HG03108 (cell line): ENCODE measurements at regions not wholly inside any gene's neighbourhood (a gene's known extent, or its start where the extent isn't known, plus 50 kb on each side); places are given as distances from the start of the nearest gene placed in this dataset.
"Not testable (repeated sequence)": the region's sequence is repeated elsewhere in the genome, so short reads cannot be mapped to it uniquely, and the experiment has no call there.

Experiments
- ATAC-seq: cut with Tn5 transposase; IDR thresholded peaks from one replicate; pipeline ENCODE4 v1.9.1; 2021; ENCODE audit warnings: moderate library complexity; ENCODE audit not compliant: unreplicated experiment

GRCh38 chr12:59158066-59158465, 237.8 kb upstream of the LRIG3 start:
- ATAC-seq: no peak

DNA sequence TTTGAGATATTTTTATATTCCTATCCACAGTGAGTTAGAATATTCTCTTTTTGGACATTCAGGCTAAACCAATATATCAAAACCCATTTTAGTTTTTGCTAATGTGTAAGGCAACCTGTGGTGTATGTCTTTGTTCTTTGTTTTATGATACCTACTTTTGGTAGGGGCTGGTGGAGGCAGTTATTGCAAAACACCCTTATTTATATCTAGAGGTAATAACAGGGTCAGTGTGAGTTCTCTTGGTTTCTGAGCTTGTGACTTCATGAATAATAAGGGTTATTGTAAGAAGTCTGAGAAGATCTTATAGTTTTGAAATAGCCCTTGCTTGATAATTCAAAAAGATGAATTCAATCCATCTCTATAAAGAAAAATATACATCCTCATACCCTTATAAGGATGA, 235.1 kb upstream of the LRIG3 start:
- ATAC-seq: no peak

DNA sequence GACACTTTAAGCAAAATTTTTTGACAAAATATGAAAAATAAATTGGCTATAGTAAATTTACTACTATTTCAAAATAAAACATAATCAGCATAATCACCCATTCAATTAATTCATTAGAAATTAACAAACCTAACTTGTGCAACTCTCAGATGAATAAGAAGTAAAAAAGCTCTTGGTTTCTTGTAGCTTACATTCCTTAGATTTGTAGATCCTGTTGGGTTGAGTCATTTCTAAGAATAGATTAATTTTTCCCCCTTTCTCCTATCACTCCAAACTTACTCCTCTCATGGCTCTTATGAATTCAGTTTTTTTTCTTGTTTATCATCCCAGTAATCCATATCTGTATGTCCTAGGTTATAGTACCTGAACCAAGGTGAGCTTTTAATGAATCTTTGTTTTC, 230.9 kb upstream of the LRIG3 start:
- no peak for ATAC-seq

GRCh38 chr12:59149995-59150642, 229.8 kb upstream of the LRIG3 start:
- peak; percentile 100 for ATAC-seq

- ATAC-seq: no peak
Observed at GRCh38 chr12:59147791-59148190, 227.5 kb upstream of the LRIG3 start.

DNA sequence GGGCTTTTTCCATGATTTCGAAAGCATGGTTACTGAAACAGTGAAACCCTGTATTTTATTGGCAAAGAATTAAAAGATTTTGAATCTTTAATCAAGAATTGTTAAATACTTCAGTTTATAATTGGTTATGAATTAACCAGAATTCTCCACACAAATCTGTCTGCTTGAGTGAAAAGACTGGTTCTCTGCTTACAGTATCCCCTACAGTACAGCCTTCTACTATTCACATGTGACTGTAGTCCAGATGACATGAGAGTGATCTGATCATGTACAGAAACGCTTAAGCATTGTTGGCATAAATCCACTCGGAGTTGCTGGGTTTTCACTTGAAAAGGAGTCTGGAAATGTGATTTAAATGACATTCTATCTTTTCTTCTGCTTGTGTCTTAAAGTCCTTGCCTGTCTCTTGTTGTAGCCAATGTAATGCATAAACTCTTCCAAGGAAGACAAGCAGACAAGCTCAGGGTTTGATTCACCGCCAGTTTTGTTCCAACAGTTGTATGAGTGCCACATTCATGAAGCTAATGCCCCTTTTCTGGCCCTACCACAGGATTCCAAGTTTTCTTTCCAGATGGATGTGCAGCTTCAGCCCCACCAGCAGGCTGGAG, 222.0 kb upstream of the LRIG3 start:
- ATAC-seq: no peak

- no peak for ATAC-seq
Observed at GRCh38 chr12:59134750-59135149, 214.4 kb upstream of the LRIG3 start.

- ATAC-seq: no peak
Observed at GRCh38 chr12:59131462-59131861, 211.2 kb upstream of the LRIG3 start.

DNA sequence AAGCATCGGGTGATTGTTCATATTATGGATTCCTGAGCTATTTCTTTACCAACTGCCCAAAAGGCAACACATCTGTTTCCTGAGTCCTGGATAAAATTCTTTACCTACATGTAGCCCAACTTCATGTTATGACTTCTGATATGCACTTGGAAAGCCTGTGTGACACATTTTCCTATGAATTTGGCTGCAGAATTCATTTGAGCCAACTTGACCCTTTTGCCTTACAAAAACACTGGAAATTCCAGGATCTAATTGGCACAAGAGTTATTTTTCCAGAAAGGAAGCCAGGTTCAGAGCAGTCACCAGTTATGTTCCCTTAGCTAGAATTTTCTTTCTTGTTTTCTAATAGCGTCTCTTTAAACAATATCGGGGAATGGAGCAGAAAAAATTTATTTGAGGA, 202.5 kb upstream of the LRIG3 start:
- ATAC-seq: no peak

- no peak for ATAC-seq
Observed at GRCh38 chr12:59121451-59121850, 201.1 kb upstream of the LRIG3 start.

DNA sequence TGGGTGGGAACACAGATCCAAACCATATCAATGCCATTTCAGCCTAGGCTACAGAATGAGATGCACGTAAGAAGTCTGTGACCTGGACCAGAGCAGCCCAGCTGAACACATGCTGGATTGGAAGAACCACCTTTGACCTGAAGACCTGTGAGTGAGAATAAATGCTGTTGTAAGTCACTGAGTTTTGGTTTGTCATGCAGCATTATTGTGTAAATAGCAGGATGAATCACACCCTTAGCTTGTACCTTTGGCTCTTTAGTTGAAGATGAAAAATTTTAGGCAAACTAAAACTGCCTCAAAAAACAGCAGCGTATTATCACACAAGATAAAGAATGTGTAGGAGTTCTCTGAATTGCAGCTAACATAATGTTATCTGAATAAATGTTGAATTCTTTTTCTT, 199.4 kb upstream of the LRIG3 start:
- no peak for ATAC-seq

GRCh38 chr12:59118356-59118755, 198.1 kb upstream of the LRIG3 start:
- ATAC-seq: no peak

DNA sequence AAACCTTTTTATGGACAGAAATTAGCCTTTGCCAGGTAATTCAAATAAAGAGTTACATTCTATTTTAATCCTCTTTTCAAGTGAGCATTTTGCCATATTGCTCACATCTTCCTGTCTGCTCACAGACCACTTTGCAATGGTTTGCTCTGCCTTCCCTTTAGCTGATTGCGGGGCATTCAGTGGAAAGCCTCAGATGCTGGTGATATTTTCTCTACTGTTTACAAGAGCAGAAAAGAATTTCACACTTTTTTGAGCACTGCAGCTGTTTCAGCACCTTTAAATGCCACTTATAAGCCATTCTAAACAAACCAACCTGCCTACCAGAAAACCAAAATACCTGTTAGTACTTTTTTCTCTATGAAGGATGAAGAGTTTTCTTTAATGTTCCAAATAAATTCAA, 195.7 kb upstream of the LRIG3 start:
- ATAC-seq: no peak

DNA sequence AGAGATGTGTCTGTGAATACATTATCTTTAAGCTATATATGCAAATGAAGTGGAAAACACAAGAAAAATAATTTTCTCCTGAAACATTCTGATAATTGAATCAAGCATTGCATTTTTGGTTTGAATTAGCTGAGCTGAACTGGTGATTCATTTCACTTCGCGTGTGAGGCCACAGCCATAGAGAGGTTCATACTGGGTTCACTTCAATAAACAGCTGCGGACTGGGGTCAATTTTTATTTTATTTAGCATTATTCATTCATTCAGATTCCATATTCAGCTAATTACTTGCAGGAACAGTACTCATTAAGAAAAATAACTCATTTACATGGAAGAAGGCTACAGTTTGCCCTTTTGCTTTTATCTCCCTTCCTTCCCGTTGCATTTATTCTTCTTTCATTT, 195.2 kb upstream of the LRIG3 start:
- ATAC-seq: no peak

- ATAC-seq: no peak
Observed at GRCh38 chr12:59113831-59114615, 193.7 kb upstream of the LRIG3 start.

- no peak for ATAC-seq
Observed at GRCh38 chr12:59111851-59112250, 191.5 kb upstream of the LRIG3 start.

DNA sequence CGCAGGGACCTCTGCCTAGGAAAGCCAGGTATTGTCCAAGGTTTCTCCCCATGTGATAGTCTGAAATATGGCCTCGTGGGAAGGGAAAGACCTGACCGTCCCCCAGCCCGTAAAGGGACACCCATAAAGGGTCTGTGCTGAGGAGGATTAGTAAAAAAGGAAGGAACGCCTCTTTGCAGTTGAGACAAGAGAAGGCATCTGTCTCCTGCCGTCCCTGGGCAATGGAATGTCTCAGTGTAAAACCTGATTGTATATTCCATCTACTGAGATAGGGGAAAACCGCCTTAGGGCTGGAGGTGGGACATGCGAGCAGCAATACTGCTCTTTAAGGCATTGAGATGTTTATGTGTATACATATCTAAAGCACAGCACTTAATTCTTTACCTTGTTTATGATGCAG, 188.2 kb upstream of the LRIG3 start:
- ATAC-seq: not testable (repeated sequence)

DNA sequence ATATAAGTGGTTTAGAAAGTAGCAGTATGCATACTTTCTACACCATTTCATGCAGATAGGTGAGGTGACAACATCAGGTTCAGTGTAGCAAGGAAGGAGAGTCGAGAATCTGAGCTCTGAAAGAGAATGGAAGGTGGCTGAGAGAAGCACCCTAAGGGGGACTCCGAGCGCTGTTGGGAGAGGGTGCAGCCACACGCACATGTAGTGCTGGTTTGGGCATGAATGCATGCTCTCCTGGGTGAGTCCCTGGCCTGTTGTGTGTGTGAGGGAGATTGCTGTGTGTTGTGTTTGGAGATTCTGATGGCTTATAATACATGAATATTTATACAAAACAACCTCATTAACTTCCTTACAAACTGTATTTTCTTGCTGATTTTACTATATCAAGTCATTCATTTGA, 180.3 kb upstream of the LRIG3 start:
- ATAC-seq: no peak

GRCh38 chr12:59097876-59098275, 177.6 kb upstream of the LRIG3 start:
- no peak for ATAC-seq

DNA sequence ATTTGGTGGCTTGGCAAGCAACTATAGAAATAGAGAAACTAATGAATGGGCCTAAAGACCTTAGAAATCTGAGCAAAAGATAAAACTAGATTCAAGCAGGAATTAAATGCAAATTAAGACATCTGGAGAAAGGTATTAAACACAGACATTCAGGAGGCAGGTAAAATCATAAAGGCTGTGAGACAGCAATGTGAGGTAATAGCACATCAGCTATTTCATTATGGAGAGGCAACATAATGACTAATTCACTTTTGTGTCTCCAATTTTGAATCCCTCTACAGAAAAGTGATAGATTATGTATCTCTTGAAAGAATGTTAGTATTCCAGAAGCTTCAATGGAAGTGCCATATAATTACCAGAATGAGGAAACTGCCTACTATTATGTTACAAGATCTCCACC, 175.9 kb upstream of the LRIG3 start:
- no peak for ATAC-seq

GRCh38 chr12:59093073-59093772, 172.9 kb upstream of the LRIG3 start:
- ATAC-seq: no peak

GRCh38 chr12:59088673-59089072, 168.4 kb upstream of the LRIG3 start:
- no peak for ATAC-seq
